Osteocyte (in vitro differentiated cells): ENCODE measurements at regions not wholly inside any gene's neighbourhood (a gene's known extent, or its start where the extent isn't known, plus 50 kb on each side); places are given as distances from the start of the nearest gene placed in this dataset.

ENCODE experiments used
- DNase-seq: peaks from one replicate; pipeline ENCODE4 v3.0.0; 2021; ENCODE audit warnings: mixed read lengths; ENCODE audit not compliant: unreplicated experiment; ENCODE audit errors: extremely low spot score
- H3K27ac Mint-ChIP-seq: one replicate; pipeline ENCODE4 v1.8.0; 2021; ENCODE audit warnings: mild to moderate bottlenecking, mixed read lengths; ENCODE audit not compliant: unreplicated experiment
- H3K27me3 Mint-ChIP-seq: one replicate; pipeline ENCODE4 v1.8.0; 2021; ENCODE audit warnings: mixed read lengths; ENCODE audit not compliant: unreplicated experiment
- H3K36me3 Mint-ChIP-seq: one replicate; pipeline ENCODE4 v1.8.0; 2021; ENCODE audit warnings: mixed read lengths; ENCODE audit not compliant: unreplicated experiment
- H3K4me1 Mint-ChIP-seq: one replicate; pipeline ENCODE4 v1.8.0; 2021; ENCODE audit warnings: mixed read lengths; ENCODE audit not compliant: unreplicated experiment
- H3K4me3 Mint-ChIP-seq: one replicate; pipeline ENCODE4 v1.8.0; 2021; ENCODE audit warnings: mild to moderate bottlenecking, moderate library complexity, mixed read lengths; ENCODE audit not compliant: unreplicated experiment
- H3K9me3 Mint-ChIP-seq: one replicate; pipeline ENCODE4 v1.8.0; 2021; ENCODE audit warnings: mixed read lengths; ENCODE audit not compliant: unreplicated experiment
- CTCF ChIP-seq: fragments of 200-600 bp; sonication (generic); IDR thresholded peaks from 2 replicates; pipeline ENCODE4 v1.5.0; 2021; ENCODE audit warnings: antibody characterized with exemption, mild to moderate bottlenecking, moderate library complexity

- H3K27ac Mint-ChIP-seq: no peak overlapping the region
- TF ChIP-seq CTCF: no peak
- H3K9me3 Mint-ChIP-seq: no peaks in the 10 kb centered on the region
- no peaks in the 10 kb centered on the region for H3K27me3 Mint-ChIP-seq
- no peak overlapping the region for H3K4me3 Mint-ChIP-seq
- no peaks in the 10 kb centered on the region for H3K36me3 Mint-ChIP-seq
- no peak for DNase-seq
- H3K4me1 Mint-ChIP-seq: peaks cover 14% of the 10 kb centered on the region
Observed at GRCh38 chr18:42417189-42417588, 462.2 kb downstream of the PIK3C3 start.

DNA sequence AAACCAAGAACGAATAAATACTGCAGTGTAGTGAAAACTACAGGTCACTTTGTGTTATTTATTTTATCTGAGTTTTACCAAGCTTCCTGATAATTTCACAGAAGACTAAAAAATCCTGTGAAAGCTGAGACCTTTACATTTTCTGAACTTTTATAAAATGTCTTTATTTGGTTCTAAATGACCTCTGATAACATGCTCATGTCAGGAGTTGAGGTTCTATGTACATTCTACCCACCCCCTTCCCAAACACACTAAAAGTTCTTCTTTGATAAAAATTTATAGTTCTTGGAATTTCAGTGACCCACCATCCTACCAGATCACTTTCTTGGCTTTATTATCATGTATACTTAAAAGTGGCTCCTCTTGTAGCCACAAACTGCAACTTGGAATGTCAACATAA, 463.1 kb downstream of the PIK3C3 start:
- no peaks in the 10 kb centered on the region for H3K36me3 Mint-ChIP-seq
- H3K9me3 Mint-ChIP-seq: no peaks in the 10 kb centered on the region
- no peaks in the 10 kb centered on the region for H3K27me3 Mint-ChIP-seq
- no peak overlapping the region for H3K4me3 Mint-ChIP-seq
- DNase-seq: no peak
- H3K27ac Mint-ChIP-seq: no peak overlapping the region
- H3K4me1 Mint-ChIP-seq: peaks cover 14% of the 10 kb centered on the region
- no peak for TF ChIP-seq CTCF

DNA sequence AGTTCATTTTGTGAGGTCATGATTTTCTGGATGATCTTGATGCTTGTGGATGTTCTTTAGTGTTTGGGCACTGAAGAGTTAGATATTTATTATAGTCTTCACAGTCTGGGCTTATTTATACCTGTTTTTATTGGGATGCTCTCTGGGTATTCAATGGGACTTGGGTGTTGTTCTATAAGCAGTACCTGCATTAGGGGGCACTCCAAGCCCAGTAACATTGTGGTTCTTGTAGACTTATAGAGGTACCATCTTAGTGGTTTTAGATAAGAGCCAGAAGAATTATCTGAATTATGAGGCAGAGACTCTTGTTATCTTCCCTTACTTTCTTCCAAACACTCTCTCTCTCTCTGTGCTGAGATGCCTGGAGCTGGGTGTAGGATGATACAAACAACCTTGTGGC, 470.0 kb downstream of the PIK3C3 start:
- Mint-ChIP-seq H3K9me3 (peaks cover 4% of the 10 kb centered on the region), H3K4me3 (no peak overlapping the region), H3K27ac (no peak overlapping the region), H3K27me3 (no peaks in the 10 kb centered on the region), H3K36me3 (no peaks in the 10 kb centered on the region), H3K4me1 (no peaks in the 10 kb centered on the region)
- DNase-seq: no peak
- TF ChIP-seq CTCF: no peak

DNA sequence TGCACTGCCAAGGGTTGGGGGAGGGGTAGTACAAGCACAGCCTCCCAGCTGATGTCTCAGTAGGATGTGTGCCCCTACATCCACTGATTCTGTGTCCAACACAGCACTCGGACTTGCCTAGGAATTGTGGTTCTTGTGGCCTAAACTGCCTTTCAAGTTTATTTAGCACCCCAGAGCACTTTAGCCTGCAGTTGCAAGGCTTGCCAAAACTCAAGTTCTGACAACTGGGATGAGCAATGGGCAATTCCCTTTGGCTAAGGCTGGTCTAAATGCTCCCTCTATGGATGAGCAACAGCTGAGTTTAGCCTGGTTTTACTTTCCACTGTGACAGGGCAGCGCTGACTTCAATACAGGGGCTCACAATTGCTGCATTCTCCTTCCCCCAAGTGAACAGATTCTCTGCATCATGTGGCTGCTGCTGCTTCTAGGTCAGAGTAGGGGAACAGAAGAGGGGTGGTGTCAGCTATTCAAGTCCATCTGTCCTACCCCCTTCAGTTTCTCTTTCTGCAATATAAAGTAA, 471.5 kb downstream of the PIK3C3 start:
- H3K27me3 Mint-ChIP-seq: peaks cover 6% of the 10 kb centered on the region
- H3K36me3 Mint-ChIP-seq: no peaks in the 10 kb centered on the region
- TF ChIP-seq CTCF: no peak
- H3K4me3 Mint-ChIP-seq: no peak overlapping the region
- H3K4me1 Mint-ChIP-seq: no peaks in the 10 kb centered on the region
- peaks cover 4% of the 10 kb centered on the region for H3K9me3 Mint-ChIP-seq
- no peak for DNase-seq
- no peak overlapping the region for H3K27ac Mint-ChIP-seq

- no peak for DNase-seq
- TF ChIP-seq CTCF: no peak
- Mint-ChIP-seq H3K36me3 (no peaks in the 10 kb centered on the region), H3K4me3 (no peak overlapping the region), H3K9me3 (no peaks in the 10 kb centered on the region), H3K4me1 (no peaks in the 10 kb centered on the region), H3K27ac (no peak overlapping the region), H3K27me3 (peaks cover 10% of the 10 kb centered on the region)
Observed at GRCh38 chr18:42429196-42429595, 474.2 kb downstream of the PIK3C3 start.
